ENCODE measurements at regions not wholly inside any gene's neighbourhood (a gene's known extent, or its start where the extent isn't known, plus 50 kb on each side); places are given as distances from the start of the nearest gene placed in this dataset.

DNA sequence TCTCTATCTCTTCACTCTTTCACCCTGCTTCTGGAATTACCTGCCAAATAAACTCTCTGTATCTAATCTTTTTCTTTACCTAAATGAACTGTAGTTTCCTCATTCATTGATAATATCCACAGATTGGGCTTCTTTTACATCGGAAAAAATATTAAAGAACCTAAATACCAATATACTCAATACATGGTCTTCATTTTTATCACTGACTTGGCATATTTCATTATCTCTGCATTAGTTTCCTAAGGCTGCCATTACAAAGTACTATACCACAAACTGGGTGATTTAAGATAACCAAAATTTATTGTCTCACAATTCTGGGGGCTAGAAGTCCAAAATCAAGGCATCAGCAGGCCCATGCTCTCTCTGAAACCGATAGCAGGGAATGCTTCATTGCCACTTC, 411.9 kb upstream of the SPTLC3 start:
- Mint-ChIP-seq H3K27me3 (ENCODE audit: low read depth) (no peaks in the 10 kb centered on the region), H3K4me1 (peaks cover 9% of the 10 kb centered on the region)
- no peak for DNase-seq (ENCODE audit: low read depth, low spot score)

DNA sequence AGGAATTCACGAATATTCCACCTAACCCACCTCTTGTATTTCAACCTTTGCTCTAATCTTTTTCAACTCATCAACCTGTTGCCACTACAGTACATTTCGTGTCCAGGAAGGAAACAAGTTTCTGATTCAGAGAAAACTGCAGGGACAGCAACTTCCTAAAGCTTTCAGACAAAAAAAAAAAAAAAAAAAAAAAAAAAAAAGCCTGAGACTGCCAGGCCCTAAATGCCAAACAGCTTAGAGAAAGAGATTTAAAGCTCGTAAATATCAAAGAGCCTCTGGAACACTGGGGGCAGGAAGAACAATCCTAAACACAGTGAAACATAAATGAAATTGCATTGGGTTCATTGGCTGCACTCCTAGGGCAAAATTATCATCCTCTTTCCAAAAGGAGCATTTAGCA, 411.2 kb upstream of the SPTLC3 start:
- Mint-ChIP-seq H3K27me3 (ENCODE audit: low read depth) (no peaks in the 10 kb centered on the region), H3K9me3 (no peaks in the 10 kb centered on the region), H3K36me3 (ENCODE audit: low read depth) (no peaks in the 10 kb centered on the region), H3K4me3 (no peak overlapping the region), H3K4me1 (peaks cover 9% of the 10 kb centered on the region), H3K27ac (ENCODE audit: unreplicated experiment) (peak overlapping the region; percentile 29)
- DNase-seq (ENCODE audit: low read depth, low spot score) = no peak
- TF ChIP-seq, protein P1, sequence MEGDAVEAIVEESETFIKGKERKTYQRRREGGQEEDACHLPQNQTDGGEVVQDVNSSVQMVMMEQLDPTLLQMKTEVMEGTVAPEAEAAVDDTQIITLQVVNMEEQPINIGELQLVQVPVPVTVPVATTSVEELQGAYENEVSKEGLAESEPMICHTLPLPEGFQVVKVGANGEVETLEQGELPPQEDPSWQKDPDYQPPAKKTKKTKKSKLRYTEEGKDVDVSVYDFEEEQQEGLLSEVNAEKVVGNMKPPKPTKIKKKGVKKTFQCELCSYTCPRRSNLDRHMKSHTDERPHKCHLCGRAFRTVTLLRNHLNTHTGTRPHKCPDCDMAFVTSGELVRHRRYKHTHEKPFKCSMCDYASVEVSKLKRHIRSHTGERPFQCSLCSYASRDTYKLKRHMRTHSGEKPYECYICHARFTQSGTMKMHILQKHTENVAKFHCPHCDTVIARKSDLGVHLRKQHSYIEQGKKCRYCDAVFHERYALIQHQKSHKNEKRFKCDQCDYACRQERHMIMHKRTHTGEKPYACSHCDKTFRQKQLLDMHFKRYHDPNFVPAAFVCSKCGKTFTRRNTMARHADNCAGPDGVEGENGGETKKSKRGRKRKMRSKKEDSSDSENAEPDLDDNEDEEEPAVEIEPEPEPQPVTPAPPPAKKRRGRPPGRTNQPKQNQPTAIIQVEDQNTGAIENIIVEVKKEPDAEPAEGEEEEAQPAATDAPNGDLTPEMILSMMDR (conservative IDR thresholded peaks at IDR 0.05) = no peak

More for the DNA sequence above, 411.9 kb upstream of the SPTLC3 start:
- no peak overlapping the region for H3K4me3 Mint-ChIP-seq
- no peak overlapping the region for H3K27ac Mint-ChIP-seq (ENCODE audit: unreplicated experiment)
- H3K9me3 Mint-ChIP-seq = no peaks in the 10 kb centered on the region
- H3K36me3 Mint-ChIP-seq (ENCODE audit: low read depth) = no peaks in the 10 kb centered on the region
- TF ChIP-seq, protein P1 (conservative IDR thresholded peaks at IDR 0.05) = no peak

DNA sequence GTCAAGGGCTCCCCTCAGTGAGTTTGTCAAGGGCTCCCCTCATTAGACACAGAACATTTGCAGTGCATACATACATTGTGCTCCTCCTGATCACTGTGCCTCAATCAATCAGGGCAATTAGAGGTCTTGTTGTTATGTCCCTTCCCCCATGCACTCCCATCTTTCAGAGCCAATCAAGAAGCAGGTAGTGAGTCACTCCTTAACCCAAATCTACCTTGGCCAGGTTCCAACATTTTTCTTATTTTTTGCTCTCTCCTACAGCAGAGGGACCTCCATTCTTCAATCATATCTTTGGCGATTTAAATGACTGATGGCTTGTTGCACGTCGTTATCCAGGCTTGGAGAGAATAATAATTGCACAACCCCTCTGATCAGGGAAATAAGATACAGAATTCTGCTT, 409.9 kb upstream of the SPTLC3 start:
- TF ChIP-seq, protein P1 (conservative IDR thresholded peaks at IDR 0.05) = no peak
- H3K27ac Mint-ChIP-seq (ENCODE audit: unreplicated experiment) = no peak overlapping the region
- H3K4me3 Mint-ChIP-seq = no peak overlapping the region
- DNase-seq (ENCODE audit: low read depth, low spot score) = no peak
- no peaks in the 10 kb centered on the region for H3K27me3 Mint-ChIP-seq (ENCODE audit: low read depth)
- peaks cover 9% of the 10 kb centered on the region for H3K4me1 Mint-ChIP-seq
- no peaks in the 10 kb centered on the region for H3K36me3 Mint-ChIP-seq (ENCODE audit: low read depth)
- H3K9me3 Mint-ChIP-seq = no peaks in the 10 kb centered on the region

DNA sequence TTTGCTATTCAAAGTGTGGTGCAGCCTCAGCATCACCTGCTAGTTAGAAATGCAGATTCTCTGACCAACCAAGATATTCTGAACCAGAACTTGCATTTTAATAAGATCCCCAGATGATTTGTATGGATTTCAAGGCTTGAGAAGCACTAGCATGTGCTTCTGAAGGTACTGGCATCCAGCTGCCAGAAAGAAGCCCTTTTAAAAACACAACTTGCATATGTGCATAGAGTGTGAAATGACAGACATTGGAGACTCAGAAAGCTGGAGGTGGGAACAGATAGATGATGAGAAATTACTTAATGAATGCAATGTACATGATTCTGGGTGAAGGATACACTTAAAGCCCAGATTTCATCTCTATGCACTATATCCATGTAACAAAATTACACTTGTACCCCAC, 409.3 kb upstream of the SPTLC3 start:
- Mint-ChIP-seq H3K27me3 (ENCODE audit: low read depth) (no peaks in the 10 kb centered on the region), H3K4me3 (no peak overlapping the region), H3K36me3 (ENCODE audit: low read depth) (no peaks in the 10 kb centered on the region), H3K27ac (ENCODE audit: unreplicated experiment) (no peak overlapping the region), H3K9me3 (no peaks in the 10 kb centered on the region), H3K4me1 (peaks cover 8% of the 10 kb centered on the region)
- TF ChIP-seq, protein P1 (conservative IDR thresholded peaks at IDR 0.05) = no peak
- DNase-seq (ENCODE audit: low read depth, low spot score) = no peak

DNA sequence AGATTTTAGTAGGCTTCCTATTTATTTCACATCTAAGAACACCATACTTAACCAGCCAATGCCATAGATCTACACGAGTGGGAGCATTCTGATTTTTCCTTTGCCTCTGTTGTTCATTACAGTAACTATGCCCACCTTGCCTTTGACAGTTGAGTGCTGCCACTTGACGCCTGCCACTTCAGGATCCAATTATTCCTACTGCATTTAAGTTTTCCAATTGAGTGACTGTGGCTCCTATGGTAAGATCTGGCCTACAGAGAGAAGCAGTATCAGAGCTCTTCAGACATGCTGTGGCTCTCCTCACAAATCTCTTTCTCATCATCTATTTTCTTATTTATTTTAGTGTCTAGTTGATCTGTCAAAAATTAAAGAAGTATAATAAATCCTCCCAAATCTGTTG, 403.0 kb upstream of the SPTLC3 start:
- H3K36me3 Mint-ChIP-seq (ENCODE audit: low read depth) = no peaks in the 10 kb centered on the region
- no peaks in the 10 kb centered on the region for H3K9me3 Mint-ChIP-seq
- H3K4me1 Mint-ChIP-seq = no peaks in the 10 kb centered on the region
- H3K27ac Mint-ChIP-seq (ENCODE audit: unreplicated experiment) = no peak overlapping the region
- no peak for DNase-seq (ENCODE audit: low read depth, low spot score)
- no peaks in the 10 kb centered on the region for H3K27me3 Mint-ChIP-seq (ENCODE audit: low read depth)
- no peak overlapping the region for H3K4me3 Mint-ChIP-seq
- TF ChIP-seq, protein P1 (conservative IDR thresholded peaks at IDR 0.05) = no peak

DNA sequence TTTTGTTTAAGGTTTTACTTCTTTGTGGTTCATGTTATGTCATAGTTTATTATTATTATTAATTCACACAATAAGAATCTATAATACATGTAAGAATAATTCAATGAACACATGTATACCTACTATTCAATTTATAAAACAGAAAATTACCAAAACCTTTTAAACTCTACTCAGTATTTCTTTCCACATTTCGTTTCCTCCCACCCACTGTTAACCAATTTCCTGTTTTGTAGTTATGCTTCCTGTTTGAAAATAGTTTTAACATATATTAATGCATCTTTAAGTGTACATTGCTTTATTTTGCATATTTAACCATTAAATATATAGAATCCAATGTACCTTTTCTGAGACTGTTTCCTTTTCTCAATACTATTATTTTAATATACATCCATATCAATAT, 397.9 kb upstream of the SPTLC3 start:
- Mint-ChIP-seq H3K4me1 (no peaks in the 10 kb centered on the region), H3K36me3 (ENCODE audit: low read depth) (no peaks in the 10 kb centered on the region), H3K4me3 (no peak overlapping the region), H3K27me3 (ENCODE audit: low read depth) (no peaks in the 10 kb centered on the region), H3K27ac (ENCODE audit: unreplicated experiment) (no peak overlapping the region), H3K9me3 (peaks cover 3% of the 10 kb centered on the region)
- DNase-seq (ENCODE audit: low read depth, low spot score) = no peak
- TF ChIP-seq, protein P1 (conservative IDR thresholded peaks at IDR 0.05) = no peak

All from neural crest cell (in vitro differentiated cells).